RWPE2 (cell line): ENCODE measurements at regions not wholly inside any gene's neighbourhood (a gene's known extent, or its start where the extent isn't known, plus 50 kb on each side); places are given as distances from the start of the nearest gene placed in this dataset.

Source experiments
- ATAC-seq: fragments of 200-7000 bp; cut with Tn5 transposase; 3 replicates; pipeline ENCODE4 v1.9.1; 2021; ENCODE audit warnings: low read depth
- DNase-seq: peaks from one replicate; pipeline ENCODE4 v3.0.0-alpha.2; 2020; ENCODE audit warnings: low spot score
- H3K27ac ChIP-seq: fragments of 450-650 bp; 2 replicates; pipeline ENCODE4 v1.5.1; 2017; ENCODE audit warnings: mild to moderate bottlenecking; ENCODE audit not compliant: poor library complexity, severe bottlenecking
- H3K27me3 ChIP-seq: fragments of 250-450 bp; sonication (Bioruptor Pico); 2 replicates; pipeline ENCODE4 v1.5.1; 2021; ENCODE audit warnings: mild to moderate bottlenecking, moderate library complexity; ENCODE audit not compliant: insufficient read depth, poor library complexity, severe bottlenecking
- H3K36me3 ChIP-seq: fragments of 250-450 bp; sonication (Bioruptor Pico); 2 replicates; pipeline ENCODE4 v1.5.1; 2020; ENCODE audit warnings: low read depth, mild to moderate bottlenecking, moderate library complexity
- H3K4me1 ChIP-seq: fragments of 250-450 bp; sonication (Bioruptor Pico); 2 replicates; pipeline ENCODE4 v1.5.1; 2021; ENCODE audit warnings: mild to moderate bottlenecking, moderate library complexity; ENCODE audit not compliant: insufficient read depth, poor library complexity, severe bottlenecking
- H3K4me3 ChIP-seq: fragments of 250-450 bp; sonication (Bioruptor Pico); 2 replicates; pipeline ENCODE4 v1.5.1; 2021; ENCODE audit warnings: mild to moderate bottlenecking, moderate library complexity; ENCODE audit not compliant: severe bottlenecking
- H3K9me3 ChIP-seq: fragments of 250-450 bp; sonication (Bioruptor Pico); 2 replicates; pipeline ENCODE4 v1.5.1; 2021; ENCODE audit warnings: mild to moderate bottlenecking, moderate library complexity; ENCODE audit not compliant: severe bottlenecking
- CTCF ChIP-seq: fragments of 450-650 bp; IDR thresholded peaks from one replicate; pipeline ENCODE4 v1.5.1; 2017; ENCODE audit warnings: mild to moderate bottlenecking, moderate library complexity; ENCODE audit not compliant: poor library complexity, severe bottlenecking

GRCh38 chr3:3705090-3705775 is 94.0 kb upstream of the LRRN1 start:
- DNase-seq (no peak), ATAC-seq (no peak)
- Histone ChIP-seq H3K4me1 (no peaks in the 10 kb centered on the region), H3K9me3 (peaks cover 2% of the 10 kb centered on the region), H3K36me3 (no peaks in the 10 kb centered on the region), H3K4me3 (no peak overlapping the region), H3K27ac (no peak overlapping the region), H3K27me3 (no peaks in the 10 kb centered on the region)
- TF ChIP-seq CTCF, result no peak

DNA sequence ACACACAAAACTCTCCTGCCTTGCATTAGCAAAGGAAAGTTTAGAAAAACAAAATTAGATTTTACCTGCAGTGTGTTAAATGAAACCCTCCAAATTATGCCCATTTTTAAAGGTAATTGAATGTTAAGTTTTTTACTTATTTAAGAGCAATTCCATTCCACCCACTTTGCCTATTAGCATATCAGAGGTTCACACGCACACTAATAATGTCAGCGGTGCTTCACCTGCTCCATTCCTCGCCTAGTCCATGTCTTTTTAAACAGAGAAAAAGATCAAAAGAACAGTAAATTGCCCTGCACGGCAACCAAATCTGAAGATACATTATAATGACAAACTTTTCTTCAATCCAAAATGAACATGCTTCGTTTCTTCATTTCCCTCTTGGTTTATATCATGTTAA is 97.3 kb upstream of the LRRN1 start:
- H3K4me3 ChIP-seq, result no peak overlapping the region
- DNase-seq (no peak), ATAC-seq (no peak)
- H3K27me3 ChIP-seq, result no peaks in the 10 kb centered on the region
- H3K4me1 ChIP-seq, result no peaks in the 10 kb centered on the region
- H3K36me3 ChIP-seq, result no peaks in the 10 kb centered on the region
- TF ChIP-seq CTCF, result no peak
- H3K27ac ChIP-seq, result no peak overlapping the region
- peaks cover 1% of the 10 kb centered on the region for H3K9me3 ChIP-seq

GRCh38 chr3:3699816-3700633 is 99.2 kb upstream of the LRRN1 start:
- no peaks in the 10 kb centered on the region for H3K4me1 ChIP-seq
- TF ChIP-seq CTCF, result no peak

DNA sequence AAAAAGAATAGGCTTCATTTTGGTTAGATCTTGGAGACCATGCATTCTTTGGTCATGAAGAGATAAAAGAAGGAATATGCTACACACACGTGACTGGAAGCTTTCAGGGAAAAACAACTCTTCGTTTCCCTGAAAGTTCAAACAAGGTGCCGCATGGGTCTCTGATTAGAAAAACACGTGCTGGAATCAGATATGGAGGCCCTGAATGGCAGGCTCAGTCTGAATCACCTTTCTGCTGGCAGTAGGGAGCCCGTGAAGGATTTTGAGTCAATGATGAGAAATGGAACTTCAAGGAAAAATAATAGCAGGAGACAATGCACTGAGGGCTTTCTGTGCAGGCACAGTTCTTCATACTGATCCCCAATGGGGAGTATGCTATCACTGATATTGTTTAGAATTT is 99.8 kb upstream of the LRRN1 start:
- Histone ChIP-seq H3K4me3 (no peak overlapping the region), H3K36me3 (no peaks in the 10 kb centered on the region), H3K27me3 (no peaks in the 10 kb centered on the region), H3K4me1 (no peaks in the 10 kb centered on the region), H3K27ac (no peak overlapping the region), H3K9me3 (no peaks in the 10 kb centered on the region)
- no peak for DNase-seq
- TF ChIP-seq CTCF, result no peak
- no peak for ATAC-seq

More at GRCh38 chr3:3699816-3700633, 99.2 kb upstream of the LRRN1 start:
- ATAC-seq (peak; percentile 78), DNase-seq (no peak)
- no peak overlapping the region for H3K4me3 ChIP-seq
- H3K27ac ChIP-seq, result peak overlapping the region; percentile 5
- H3K9me3 ChIP-seq, result no peaks in the 10 kb centered on the region
- no peaks in the 10 kb centered on the region for H3K36me3 ChIP-seq
- H3K27me3 ChIP-seq, result no peaks in the 10 kb centered on the region

GRCh38 chr3:3696345-3696744 is 102.9 kb upstream of the LRRN1 start:
- no peaks in the 10 kb centered on the region for H3K27me3 ChIP-seq

More at GRCh38 chr3:3696345-3696744, 102.9 kb upstream of the LRRN1 start:
- H3K4me1 ChIP-seq, result no peaks in the 10 kb centered on the region
- no peak for ATAC-seq
- DNase-seq, result no peak
- no peak overlapping the region for H3K4me3 ChIP-seq
- H3K27ac ChIP-seq, result no peak overlapping the region
- no peaks in the 10 kb centered on the region for H3K9me3 ChIP-seq
- no peaks in the 10 kb centered on the region for H3K36me3 ChIP-seq
- no peak for TF ChIP-seq CTCF
